ENCODE measurements at regions not wholly inside any gene's neighbourhood (a gene's known extent, or its start where the extent isn't known, plus 50 kb on each side); places are given as distances from the start of the nearest gene placed in this dataset.

- peaks cover 4% of the 10 kb centered on the region; the same call in 1 of the 2 replicates for H3K9me3 Mint-ChIP-seq
- H3K4me3 Mint-ChIP-seq, result no peak overlapping the region
- ATAC-seq (no peak), DNase-seq (ENCODE audit: low spot score) (no peak)
- peaks cover 5% of the 10 kb centered on the region for H3K4me1 Mint-ChIP-seq
- no peaks in the 10 kb centered on the region; the same call in 1 of the 2 replicates for H3K27me3 Mint-ChIP-seq (ENCODE audit: low read depth)
- TF ChIP-seq SOX15 (CRISPR knock-in tag; IDR thresholded peaks at IDR 0.05) (no peak), FOXJ3 (CRISPR knock-in tag; IDR thresholded peaks at IDR 0.05; ENCODE audit: borderline replicate concordance) (no peak), HMGA2 (CRISPR knock-in tag; IDR thresholded peaks at IDR 0.05) (no peak), ZNF121 (CRISPR knock-in tag; IDR thresholded peaks at IDR 0.05) (no peak), ZBTB43 (CRISPR knock-in tag; IDR thresholded peaks at IDR 0.05) (no peak), ZBTB21 (CRISPR knock-in tag; IDR thresholded peaks at IDR 0.05; ENCODE audit: borderline replicate concordance) (no peak), SMAD3 (CRISPR knock-in tag; IDR thresholded peaks at IDR 0.05; ENCODE audit: borderline replicate concordance) (no peak), FOXK1 (CRISPR knock-in tag; IDR thresholded peaks at IDR 0.05) (no peak), NR3C1 (CRISPR knock-in tag; conservative IDR thresholded peaks at IDR 0.05; ENCODE audit: low read depth) (no peak), RORB (CRISPR knock-in tag; IDR thresholded peaks at IDR 0.05) (no peak), MXD4 (CRISPR knock-in tag; IDR thresholded peaks at IDR 0.05; ENCODE audit: borderline replicate concordance) (no peak), ZNF512 (CRISPR knock-in tag; IDR thresholded peaks at IDR 0.05; ENCODE audit: borderline replicate concordance) (no peak), IRF1 (CRISPR knock-in tag; IDR thresholded peaks at IDR 0.05) (no peak), RELA (CRISPR knock-in tag; IDR thresholded peaks at IDR 0.05; ENCODE audit: borderline replicate concordance) (no peak), ARID4B (CRISPR knock-in tag; IDR thresholded peaks at IDR 0.05; ENCODE audit: borderline replicate concordance) (no peak)
- TF ChIP-seq, protein P1, sequence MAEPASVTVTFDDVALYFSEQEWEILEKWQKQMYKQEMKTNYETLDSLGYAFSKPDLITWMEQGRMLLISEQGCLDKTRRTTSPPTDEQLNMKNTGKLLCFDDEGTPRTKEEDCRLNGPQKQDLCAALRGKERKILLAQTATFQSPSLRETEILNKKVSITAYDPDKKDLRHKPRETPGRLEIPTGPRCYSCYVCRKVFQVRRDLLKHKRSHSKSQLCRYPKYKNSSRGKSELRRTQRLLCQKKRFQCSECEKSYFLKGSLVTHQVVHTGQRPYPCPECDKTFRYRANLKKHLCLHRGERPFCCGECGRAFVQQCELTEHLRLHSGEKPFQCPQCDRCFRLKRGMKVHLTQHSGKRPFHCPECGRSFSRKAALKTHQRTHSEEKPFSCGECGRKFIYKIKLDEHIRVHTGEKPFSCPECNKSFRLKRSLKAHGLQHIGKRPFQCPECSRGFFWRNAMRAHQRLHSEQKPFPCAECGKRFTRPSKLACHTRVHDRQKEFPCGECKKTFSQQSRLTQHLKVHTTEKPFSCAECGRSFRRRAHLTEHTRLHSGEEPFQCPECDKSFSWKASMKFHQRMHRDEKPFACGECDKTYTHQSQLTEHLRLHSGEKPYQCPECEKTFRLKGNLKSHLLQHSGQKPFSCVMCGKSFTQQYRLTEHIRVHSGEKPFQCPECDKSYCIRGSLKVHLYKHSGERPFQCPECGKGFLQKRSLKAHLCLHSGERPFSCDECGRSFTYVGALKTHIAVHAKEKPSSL (CRISPR knock-in tag; conservative IDR thresholded peaks at IDR 0.05), result no peak
- TF ChIP-seq, protein P2, sequence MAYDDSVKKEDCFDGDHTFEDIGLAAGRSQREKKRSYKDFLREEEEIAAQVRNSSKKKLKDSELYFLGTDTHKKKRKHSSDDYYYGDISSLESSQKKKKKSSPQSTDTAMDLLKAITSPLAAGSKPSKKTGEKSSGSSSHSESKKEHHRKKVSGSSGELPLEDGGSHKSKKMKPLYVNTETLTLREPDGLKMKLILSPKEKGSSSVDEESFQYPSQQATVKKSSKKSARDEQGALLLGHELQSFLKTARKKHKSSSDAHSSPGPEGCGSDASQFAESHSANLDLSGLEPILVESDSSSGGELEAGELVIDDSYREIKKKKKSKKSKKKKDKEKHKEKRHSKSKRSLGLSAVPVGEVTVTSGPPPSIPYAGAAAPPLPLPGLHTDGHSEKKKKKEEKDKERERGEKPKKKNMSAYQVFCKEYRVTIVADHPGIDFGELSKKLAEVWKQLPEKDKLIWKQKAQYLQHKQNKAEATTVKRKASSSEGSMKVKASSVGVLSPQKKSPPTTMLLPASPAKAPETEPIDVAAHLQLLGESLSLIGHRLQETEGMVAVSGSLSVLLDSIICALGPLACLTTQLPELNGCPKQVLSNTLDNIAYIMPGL (CRISPR knock-in tag; IDR thresholded peaks at IDR 0.05), result no peak
- TF ChIP-seq, protein P3, sequence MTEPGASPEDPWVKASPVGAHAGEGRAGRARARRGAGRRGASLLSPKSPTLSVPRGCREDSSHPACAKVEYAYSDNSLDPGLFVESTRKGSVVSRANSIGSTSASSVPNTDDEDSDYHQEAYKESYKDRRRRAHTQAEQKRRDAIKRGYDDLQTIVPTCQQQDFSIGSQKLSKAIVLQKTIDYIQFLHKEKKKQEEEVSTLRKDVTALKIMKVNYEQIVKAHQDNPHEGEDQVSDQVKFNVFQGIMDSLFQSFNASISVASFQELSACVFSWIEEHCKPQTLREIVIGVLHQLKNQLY (CRISPR knock-in tag; IDR thresholded peaks at IDR 0.05), result no peak
- POLR2A ChIA-PET, result no interaction called here
- no peaks in the 10 kb centered on the region for H3K36me3 Mint-ChIP-seq
- CTCF ChIA-PET, result interaction anchor here (1.4 kb wide), 1 partner anchor 109 kb away, joined by 4 read pairs; no protein-coding TSS in a partner anchor
- H3K27ac Mint-ChIP-seq, result no peak overlapping the region
These were observed 111.0 kb upstream of the PTCH1 start for GRCh38 chr9:95627802-95628201.

All from WTC11 (cell line).